ENCODE measurements at regions not wholly inside any gene's neighbourhood (a gene's known extent, or its start where the extent isn't known, plus 50 kb on each side); places are given as distances from the start of the nearest gene placed in this dataset.
A peak's percentile ranks its signal among the peaks of the same experiment; 100 is the strongest.
"Not testable (repeated sequence)": the region's sequence is repeated elsewhere in the genome, so short reads cannot be mapped to it uniquely, and the experiment has no call there.

- DNase-seq (ENCODE audit: low spot score): no peak
These were observed 102.6 kb upstream of the TLE4 start for GRCh38 chr9:79469164-79469563.

GRCh38 chr9:79470954-79471353, 100.8 kb upstream of the TLE4 start:
- DNase-seq (ENCODE audit: low spot score): no peak

- no peak for DNase-seq (ENCODE audit: low spot score)
These were observed 99.9 kb upstream of the TLE4 start for GRCh38 chr9:79471580-79472543.

- DNase-seq (ENCODE audit: low spot score): no peak
These were observed 98.1 kb upstream of the TLE4 start for GRCh38 chr9:79473704-79474103.

GRCh38 chr9:79477241-79477840, 94.4 kb upstream of the TLE4 start:
- no peak for DNase-seq (ENCODE audit: low spot score)

GRCh38 chr9:79477955-79478771, 93.6 kb upstream of the TLE4 start:
- peak; percentile 10 for DNase-seq (ENCODE audit: low spot score)

GRCh38 chr9:79480639-79481038, 91.1 kb upstream of the TLE4 start:
- no peak for DNase-seq (ENCODE audit: low spot score)

- no peak for DNase-seq (ENCODE audit: low spot score)
These were observed 89.8 kb upstream of the TLE4 start for GRCh38 chr9:79481846-79482477.

GRCh38 chr9:79485258-79485657, 86.5 kb upstream of the TLE4 start:
- no peak for DNase-seq (ENCODE audit: low spot score)

- DNase-seq (ENCODE audit: low spot score): peak; percentile 21
These were observed 82.3 kb upstream of the TLE4 start for GRCh38 chr9:79489261-79490000.

- no peak for DNase-seq (ENCODE audit: low spot score)
These were observed 81.0 kb upstream of the TLE4 start for GRCh38 chr9:79490657-79491248.

- no peak for DNase-seq (ENCODE audit: low spot score)
These were observed 79.4 kb upstream of the TLE4 start for GRCh38 chr9:79492092-79493009.

- not testable (repeated sequence) for DNase-seq (ENCODE audit: low spot score)
These were observed 71.4 kb upstream of the TLE4 start for GRCh38 chr9:79500196-79500864.

GRCh38 chr9:79501546-79501945, 70.2 kb upstream of the TLE4 start:
- no peak for DNase-seq (ENCODE audit: low spot score)

- DNase-seq (ENCODE audit: low spot score): no peak
These were observed 64.0 kb upstream of the TLE4 start for GRCh38 chr9:79507801-79508200.

- DNase-seq (ENCODE audit: low spot score): no peak
These were observed 59.5 kb upstream of the TLE4 start for GRCh38 chr9:79512251-79512650.

All from SW480 (cell line).